HG03520 (cell line): ENCODE measurements at regions not wholly inside any gene's neighbourhood (a gene's known extent, or its start where the extent isn't known, plus 50 kb on each side); places are given as distances from the start of the nearest gene placed in this dataset.

Experiments used
- ATAC-seq: cut with Tn5 transposase; IDR thresholded peaks from one replicate; pipeline ENCODE4 v1.9.1; 2021; ENCODE audit warnings: mild to moderate bottlenecking, moderate library complexity; ENCODE audit not compliant: unreplicated experiment

GRCh38 chr5:20680718-20681302 is 692.8 kb upstream of the CDH18 start:
- ATAC-seq: no peak

GRCh38 chr5:20678814-20679298 is 690.9 kb upstream of the CDH18 start:
- ATAC-seq: no peak

DNA sequence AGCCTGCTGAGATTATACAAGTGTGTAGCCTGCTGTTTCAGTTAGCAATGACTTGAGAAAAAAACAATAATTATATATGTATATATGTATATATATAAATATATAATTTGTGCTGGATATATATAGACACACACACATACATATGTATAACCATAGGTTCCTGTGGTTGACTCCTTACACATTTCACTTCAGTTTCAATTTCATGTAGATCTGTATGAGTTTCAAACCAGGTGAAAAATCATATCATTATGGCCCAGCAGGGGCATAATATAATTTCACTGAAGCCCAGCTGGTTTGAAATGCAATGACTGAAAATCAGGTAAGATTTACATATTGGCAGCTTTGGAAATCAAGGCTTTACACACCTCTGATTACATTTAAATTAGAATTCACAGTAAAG is 690.4 kb upstream of the CDH18 start:
- no peak for ATAC-seq

GRCh38 chr5:20660588-20660987 is 672.6 kb upstream of the CDH18 start:
- ATAC-seq: no peak

DNA sequence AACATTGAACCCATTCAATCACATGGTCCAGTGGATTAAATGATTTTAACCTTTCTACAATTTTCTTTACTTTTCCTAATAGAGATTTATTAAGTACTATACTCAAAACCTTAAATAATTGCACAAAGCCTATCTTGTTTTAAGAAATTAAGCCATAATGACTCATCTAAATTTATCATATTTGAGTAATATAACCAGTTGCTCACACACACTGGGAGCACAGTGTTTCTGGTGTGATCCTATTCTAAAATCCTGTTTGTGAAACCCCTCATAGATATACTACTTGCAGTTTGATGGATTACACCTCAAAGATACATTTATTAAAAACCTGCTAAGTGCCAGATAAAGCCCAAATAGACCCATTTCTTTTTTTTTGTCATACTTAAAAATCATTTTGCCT is 668.3 kb upstream of the CDH18 start:
- ATAC-seq: no peak

GRCh38 chr5:20655211-20655610 is 667.2 kb upstream of the CDH18 start:
- no peak for ATAC-seq

GRCh38 chr5:20654746-20655145 is 666.7 kb upstream of the CDH18 start:
- ATAC-seq: no peak

GRCh38 chr5:20654033-20654432 is 666.0 kb upstream of the CDH18 start:
- ATAC-seq: no peak

DNA sequence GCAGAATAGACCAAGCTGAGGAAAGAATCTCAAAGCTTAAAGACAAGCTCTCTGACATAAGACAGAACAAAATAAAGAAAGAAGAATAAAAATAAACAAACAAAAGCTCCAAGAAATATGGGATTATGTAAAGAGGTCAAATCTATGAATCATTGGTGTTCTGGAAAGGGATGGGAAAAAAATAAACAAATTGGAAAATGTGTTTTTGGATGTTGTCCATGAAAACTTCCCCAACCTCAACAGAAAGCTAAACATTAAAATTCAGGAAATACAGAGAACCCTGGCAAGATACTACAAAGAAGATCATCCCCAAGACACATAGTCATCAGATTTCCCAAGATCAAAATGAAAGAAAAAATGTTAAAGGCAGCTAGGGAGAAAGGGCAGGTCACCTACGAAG is 662.0 kb upstream of the CDH18 start:
- ATAC-seq: no peak

DNA sequence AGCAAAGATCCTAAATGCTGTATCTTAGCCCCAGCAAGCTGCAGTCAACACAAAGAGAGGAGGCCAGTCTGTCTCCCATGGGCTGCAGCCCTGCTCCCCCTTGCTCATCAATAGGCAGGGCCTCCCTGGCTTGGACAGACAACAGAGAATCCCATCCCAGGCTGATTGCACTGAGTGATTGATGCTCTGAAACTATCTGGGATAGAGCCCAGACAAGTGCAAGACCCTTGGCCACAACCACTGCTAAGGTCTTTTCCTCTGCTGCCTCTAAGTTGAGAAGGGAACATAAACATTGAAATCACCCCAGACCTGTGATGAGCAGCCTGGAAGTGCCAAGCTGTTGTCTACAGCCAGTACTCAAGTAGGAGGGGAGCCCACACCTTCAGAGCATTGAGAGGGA is 661.0 kb upstream of the CDH18 start:
- no peak for ATAC-seq

DNA sequence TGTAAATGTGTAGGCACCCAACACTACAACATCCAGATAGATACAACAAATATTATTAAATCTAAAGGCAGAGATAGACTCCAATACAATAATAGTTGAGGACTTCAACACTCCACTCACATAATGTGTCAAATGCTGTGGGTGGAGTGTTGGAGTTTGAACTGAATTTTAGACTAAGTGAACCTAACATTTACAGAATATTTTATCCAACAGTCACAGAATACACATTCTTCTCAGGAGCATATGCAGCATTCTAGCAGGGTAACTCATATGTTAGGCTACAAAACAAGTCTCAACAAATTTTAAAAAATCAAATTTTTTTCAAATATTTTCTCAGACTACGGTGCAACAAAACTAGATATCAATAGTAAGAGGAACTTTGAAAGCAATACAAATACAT is 648.7 kb upstream of the CDH18 start:
- ATAC-seq: no peak

GRCh38 chr5:20619591-20619990 is 631.6 kb upstream of the CDH18 start:
- no peak for ATAC-seq

- no peak for ATAC-seq
Observed at GRCh38 chr5:20618340-20618739, 630.3 kb upstream of the CDH18 start.

- no peak for ATAC-seq
Observed at GRCh38 chr5:20617841-20618240, 629.8 kb upstream of the CDH18 start.

GRCh38 chr5:20615888-20616563 is 628.0 kb upstream of the CDH18 start:
- ATAC-seq: no peak

DNA sequence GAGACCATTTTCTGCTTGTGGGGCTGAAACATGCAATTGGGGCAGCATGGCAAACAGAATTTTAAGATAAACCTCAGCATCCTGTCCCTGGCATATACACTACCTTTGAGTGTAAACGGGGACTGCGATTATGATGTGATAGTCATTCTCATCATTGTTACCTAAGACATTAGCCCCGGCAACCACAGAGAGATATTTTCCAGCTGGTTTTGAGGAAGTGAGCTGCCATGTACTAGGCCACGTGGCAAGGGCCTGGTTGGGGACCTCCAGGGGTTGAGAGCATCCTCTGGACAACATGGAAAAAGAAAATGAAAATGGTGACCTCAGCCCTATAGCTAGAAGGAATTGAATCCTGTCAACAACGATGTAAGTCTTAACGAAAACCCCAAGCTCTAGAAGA is 623.6 kb upstream of the CDH18 start:
- ATAC-seq: no peak

DNA sequence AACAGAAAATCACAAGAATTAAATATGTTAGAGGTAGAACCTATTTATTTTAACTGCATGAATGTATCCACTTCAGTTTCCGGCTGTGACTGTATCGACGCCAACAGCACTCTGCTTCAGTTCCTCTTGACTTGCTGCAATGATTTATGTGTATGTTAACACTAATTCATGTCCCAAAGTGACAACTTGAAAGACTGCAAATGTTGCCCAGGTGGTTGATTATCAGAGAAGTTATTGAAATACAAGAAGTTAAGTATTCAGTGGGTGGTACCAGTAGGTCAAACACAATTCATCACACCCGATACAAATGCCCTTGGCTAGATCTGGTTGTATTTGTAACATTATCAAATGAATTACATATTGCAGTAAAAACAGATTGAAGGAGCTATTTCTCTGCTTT is 622.7 kb upstream of the CDH18 start:
- ATAC-seq: no peak

DNA sequence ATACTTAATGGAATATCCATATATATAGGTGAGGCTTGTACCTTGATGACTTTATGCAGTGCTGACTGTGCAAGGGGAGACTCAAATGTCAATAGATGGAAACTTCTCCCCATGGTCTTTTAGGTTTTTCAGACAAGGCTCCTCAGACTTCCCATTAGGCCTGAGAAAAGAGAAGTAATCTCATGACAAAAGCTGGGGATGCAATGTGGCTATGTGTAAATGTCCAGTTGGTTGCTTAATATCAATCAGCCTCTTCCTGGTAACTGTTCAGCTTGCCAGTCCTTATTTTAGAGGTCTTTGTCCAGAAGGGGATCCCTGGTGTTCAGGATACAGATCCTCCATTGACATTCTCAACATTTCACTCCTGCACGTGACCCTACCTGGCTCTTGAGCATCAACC is 621.1 kb upstream of the CDH18 start:
- no peak for ATAC-seq

GRCh38 chr5:20608567-20608966 is 620.6 kb upstream of the CDH18 start:
- ATAC-seq: no peak

GRCh38 chr5:20605732-20606525 is 617.9 kb upstream of the CDH18 start:
- ATAC-seq: no peak

DNA sequence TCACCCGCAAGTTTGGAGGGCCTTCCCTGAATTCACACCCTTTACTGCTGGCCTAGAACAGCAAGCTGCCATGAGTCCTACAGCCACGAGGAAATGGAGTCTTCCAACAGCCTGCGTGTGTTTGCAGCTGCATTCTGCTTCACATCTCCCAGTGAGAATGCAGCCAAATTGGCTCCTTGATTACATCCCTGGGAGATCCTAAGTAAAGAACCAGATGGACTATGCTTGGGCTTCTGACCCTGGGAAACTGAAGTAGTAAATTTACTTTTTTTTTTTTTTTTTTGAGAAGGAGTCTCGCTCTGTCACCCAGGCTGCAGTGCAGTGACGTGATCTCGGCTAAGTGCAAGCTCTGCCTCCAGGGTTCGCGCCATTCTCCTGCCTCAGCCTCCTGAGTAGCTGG is 617.0 kb upstream of the CDH18 start:
- ATAC-seq: no peak

- ATAC-seq: no peak
Observed at GRCh38 chr5:20601678-20602100, 613.7 kb upstream of the CDH18 start.
